ENCODE measurements at regions not wholly inside any gene's neighbourhood (a gene's known extent, or its start where the extent isn't known, plus 50 kb on each side); places are given as distances from the start of the nearest gene placed in this dataset.

- no peak for DNase-seq
Observed at GRCh38 chr11:19355601-19356000, 114.9 kb upstream of the E2F8 start.

DNA sequence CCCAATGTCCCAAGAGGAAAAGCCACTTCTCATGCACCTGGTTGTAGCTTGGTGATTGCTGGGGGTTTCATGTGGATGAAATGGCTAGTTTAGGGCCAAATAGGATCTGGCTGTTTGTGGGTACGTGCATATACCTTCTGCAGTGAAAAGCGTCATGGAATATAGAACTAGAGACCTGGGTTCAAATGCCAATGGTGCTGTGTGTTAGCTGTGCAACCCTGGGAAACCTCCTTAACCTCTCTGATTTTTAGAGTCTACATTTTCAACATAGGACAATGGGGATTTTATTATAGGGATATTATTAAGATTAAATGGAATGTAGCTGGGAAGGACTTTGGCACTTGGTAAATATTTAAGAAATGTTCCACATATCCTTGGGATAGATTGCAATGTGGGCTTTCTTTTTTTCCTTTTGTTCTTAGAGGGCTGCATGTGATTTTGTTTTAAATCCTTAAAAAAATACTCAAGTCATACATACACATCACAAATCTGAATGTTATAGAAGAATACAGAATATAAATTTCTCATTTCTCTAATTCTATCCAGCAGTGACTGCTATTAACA, 112.6 kb upstream of the E2F8 start:
- DNase-seq = no peak

GRCh38 chr11:19352771-19353160, 112.0 kb upstream of the E2F8 start:
- DNase-seq = no peak

GRCh38 chr11:19352072-19352770, 111.5 kb upstream of the E2F8 start:
- DNase-seq = no peak

- no peak for DNase-seq
Observed at GRCh38 chr11:19351426-19351825, 110.7 kb upstream of the E2F8 start.

- DNase-seq = no peak
Observed at GRCh38 chr11:19350160-19350559, 109.4 kb upstream of the E2F8 start.

GRCh38 chr11:19349340-19350025, 108.7 kb upstream of the E2F8 start:
- no peak for DNase-seq

DNA sequence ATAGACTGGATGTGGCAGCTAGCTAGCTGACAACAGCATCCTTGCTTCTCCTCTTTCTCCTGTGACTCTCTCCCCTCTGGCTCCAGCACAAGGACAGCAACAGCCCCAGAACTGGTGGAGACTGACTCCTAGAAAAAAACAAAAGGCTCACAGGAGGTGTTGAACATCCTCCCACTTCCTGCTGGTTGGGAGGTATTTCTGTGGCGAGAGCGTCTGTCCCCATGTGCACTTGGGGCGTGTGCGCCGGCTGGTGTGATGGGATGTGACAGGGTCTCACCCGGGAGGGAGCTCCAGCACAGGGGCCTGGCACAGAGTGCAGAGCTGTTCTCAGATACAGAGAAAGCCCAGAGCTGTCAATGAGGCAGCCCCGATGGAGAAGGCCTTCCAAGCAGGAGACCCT, 107.2 kb upstream of the E2F8 start:
- no peak for DNase-seq

DNA sequence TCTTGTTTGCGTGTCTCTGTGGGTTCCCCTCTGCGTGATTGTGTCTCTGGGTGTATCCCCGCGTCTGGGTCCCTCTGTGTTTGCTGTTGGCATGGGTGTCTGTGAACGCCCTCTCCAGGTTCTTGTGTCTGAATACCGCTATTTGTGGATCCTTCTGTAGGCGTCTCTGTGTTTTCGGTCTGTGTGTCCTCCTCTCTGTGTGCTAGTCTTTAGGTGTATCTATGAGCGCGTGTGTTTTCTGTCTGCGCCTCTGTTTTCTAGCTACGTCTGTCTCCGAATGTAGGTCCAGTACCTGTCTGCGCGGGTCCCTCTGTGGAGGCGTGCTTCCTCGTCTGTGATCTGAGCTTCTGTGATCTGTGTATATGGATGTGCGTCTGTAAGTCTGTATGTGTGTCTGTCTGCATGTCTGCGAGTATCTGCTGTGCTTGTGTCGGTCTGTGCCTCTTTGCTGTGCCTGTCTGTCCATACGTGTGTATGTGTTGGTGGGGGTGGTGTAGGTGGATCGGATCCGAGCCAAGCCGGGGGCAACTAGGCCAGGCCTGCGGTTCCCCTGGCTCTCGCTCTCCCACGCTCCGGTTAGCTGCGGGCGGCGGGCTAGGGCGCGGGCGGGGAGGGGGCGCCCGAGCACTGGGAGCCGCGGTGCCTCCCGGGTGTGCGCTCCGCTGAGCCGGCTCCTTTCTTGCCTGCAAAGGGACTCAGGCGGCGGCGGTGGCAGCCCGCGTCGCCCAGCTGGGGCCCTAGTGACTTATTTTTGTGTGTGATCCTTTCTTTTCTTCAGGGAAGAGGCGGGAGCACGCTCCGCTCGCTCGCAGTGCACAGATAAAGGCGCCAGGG, 105.3 kb upstream of the E2F8 start:
- no peak for DNase-seq

- no peak for DNase-seq
Observed at GRCh38 chr11:19345519-19345847, 104.7 kb upstream of the E2F8 start.

DNA sequence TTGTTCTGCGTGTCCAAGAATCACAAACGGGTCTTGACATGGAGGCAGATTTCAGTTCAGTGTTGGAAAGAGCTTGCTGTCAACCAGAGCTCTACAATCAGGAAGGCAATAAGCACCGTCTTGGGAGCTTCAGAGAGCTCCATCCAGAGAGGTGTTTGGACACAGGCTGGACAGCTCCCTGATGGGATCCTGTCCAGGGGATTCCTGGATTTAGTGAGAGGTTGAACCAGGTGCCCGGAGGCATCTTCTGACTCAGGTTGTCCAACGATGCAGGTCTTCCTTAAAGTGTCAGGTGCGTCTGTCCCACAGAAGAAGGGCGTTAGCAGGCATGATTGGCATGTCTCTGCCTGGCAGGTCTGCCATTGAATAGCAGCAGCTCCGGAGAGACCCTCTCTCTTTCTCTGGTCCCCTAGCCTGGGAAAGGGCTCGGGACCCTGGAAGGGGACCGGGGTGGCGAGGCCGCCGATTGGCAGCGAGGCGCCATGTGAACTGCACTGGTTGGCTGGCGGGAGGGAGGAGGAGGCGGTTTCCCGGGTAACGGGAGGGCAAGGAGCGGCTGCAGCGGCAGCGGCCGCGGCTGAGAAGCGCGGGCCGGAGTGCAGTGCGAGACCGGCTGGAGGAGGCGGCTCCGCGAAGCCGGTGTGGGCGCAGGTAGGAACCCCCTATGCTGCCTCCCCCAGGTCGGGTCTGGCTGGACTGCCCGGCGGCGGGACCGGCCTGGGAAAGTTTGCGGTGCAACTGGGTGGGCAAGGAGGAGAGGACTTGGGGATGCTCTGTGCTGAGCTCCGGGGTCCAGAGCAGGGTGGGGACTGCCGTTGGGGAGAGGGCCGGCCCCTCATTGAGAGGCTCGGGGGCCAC, 104.1 kb upstream of the E2F8 start:
- DNase-seq = no peak

DNA sequence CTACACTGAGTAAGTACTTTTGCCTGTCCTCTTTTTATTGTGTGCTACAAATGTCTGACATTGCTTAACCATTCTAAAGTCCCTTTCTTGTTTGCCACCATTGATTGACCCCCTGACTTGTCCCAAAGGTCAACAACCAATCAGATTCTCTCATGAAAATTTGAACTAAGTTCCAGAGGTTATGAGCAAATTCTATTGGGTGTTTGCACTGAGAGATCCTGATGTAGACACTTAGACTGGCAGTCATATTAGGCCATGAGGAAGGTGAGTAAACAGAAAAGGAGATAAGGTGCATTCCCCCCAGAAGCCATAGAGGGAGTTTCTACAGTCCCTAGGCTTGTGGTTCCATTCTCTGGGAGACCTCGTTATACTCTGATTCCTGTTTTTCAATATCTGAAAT, 101.3 kb upstream of the E2F8 start:
- no peak for DNase-seq

DNA sequence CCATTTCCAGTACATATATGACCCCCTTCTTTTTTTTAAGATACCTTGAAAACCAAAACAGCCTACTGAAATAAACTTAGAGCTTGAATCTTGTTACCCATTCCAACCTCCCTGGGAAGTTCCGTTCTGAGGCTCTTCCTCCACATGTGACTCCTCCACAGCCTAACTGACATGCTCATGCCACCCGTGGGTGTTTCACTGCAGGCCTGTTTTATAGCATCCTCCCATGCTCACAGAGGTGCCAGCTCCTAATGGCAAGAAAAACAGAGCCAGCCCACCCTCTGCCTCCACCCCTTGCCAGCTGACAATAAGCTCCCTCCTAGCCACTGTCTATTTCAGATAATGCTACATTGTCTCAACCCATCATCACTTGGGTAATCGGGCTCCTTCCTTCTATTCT, 97.6 kb upstream of the E2F8 start:
- no peak for DNase-seq

- no peak for DNase-seq
Observed at GRCh38 chr11:19337779-19338178, 97.0 kb upstream of the E2F8 start.

DNA sequence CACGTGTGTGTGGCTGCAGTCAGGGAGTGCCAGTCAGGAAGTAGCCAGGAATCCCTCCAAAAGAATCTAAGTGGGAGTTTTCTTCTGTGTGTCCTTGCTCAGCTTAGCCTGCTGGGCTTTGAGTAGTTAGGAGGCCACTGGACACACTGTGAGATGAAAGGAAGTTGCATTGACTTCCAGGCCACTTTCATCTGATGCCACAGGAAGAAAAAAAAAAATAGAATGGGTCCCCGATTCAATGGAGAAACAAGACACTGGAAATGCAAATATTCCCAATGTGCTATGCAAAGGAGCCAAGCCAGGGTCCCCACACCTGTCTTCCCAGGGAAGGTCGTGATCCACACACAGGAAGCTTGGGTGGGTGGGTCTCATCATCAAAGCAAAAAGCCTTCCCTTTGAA, 95.6 kb upstream of the E2F8 start:
- DNase-seq = no peak

DNA sequence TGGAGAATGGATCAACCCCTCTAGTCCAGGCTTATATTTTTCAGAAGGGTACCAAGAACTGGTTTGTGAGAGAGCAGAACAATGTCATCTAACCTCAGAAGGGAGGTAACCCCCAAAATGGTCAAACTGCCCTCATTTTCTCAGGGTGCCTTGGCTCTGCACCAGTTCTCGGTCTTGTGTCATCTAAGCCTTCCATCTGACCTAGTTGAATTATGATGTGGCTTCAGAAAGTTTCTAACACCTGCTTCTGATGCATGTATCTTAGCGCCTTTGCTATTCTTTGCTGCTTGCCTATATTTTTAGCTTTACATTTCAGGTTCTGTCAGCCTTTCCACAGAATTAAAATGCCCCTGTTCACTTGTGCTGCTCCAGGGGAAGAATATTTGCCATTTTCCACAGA, 91.7 kb upstream of the E2F8 start:
- DNase-seq = no peak

GRCh38 chr11:19330416-19330815, 89.7 kb upstream of the E2F8 start:
- no peak for DNase-seq

DNA sequence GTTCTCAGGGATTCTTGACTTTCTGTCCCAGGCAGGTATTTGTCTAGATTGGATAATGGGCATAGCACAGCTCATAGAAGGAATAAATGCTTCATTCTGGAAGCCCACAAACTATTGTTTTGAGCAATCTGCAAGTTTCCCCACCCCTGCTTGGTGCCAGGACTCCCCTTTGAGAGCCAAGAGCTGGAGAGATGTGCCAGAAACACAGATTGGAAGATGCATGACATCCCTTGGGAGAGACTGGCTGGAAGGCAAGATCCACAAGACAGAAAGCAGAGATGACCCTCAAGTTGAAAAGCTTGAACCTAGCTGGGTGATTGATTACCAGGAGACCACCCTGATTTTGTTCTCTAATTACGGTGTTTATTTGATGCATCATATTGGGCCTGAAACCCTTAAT, 89.2 kb upstream of the E2F8 start:
- no peak for DNase-seq

DNA sequence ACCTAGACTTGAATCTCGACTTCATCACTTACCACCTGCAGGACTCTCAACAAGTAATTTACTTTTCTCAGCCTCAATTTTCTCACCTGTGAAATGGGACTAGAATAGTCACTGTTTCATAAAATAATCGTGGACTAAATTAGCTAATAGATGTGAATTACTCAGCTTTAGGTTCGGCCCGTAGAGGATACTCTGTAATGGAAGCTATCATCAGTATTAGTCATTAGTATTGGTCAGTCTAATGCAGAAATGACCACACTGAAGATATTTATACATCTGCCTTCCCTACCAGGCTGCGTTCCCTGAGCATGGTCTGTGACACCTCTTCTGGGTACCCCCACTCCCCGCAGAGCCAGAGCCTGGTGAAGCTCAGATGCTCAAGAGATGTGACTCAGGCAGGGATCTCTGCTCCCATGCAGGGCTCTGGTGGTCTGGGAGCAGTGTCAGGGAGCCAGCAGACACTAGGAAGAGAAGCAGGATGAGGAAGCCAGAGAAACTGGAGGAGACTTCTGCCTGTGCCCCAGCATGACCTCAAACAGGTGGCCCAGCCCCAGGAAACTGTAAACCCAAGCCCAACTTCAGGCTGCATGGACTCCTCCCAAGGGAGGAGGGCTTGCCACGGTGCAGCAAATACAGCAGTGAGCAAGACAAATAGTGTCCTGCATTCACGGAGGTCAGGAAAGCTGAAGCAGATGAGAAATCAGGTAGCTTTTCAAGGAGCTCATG, 88.0 kb upstream of the E2F8 start:
- no peak for DNase-seq

- DNase-seq = no peak
Observed at GRCh38 chr11:19327280-19327679, 86.5 kb upstream of the E2F8 start.

DNA sequence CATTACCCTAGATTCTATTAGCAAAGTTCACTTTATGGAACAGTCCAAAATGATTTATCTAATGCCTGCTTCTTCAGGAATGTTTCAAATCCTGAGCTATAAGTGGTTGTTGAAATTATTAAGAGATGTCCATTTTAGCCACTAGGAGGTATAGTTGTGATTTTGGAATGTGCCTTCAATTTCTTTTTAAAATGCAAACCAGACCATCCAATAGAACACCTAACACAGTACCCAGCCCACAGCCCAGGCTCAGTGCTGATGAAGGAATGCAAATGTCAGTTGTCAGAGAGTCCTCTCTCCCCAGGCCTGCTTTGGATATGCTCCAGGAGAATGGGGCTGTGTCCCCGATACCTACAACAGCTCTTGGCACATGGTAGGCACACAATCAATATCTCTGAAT, 85.8 kb upstream of the E2F8 start:
- DNase-seq = no peak

DNA sequence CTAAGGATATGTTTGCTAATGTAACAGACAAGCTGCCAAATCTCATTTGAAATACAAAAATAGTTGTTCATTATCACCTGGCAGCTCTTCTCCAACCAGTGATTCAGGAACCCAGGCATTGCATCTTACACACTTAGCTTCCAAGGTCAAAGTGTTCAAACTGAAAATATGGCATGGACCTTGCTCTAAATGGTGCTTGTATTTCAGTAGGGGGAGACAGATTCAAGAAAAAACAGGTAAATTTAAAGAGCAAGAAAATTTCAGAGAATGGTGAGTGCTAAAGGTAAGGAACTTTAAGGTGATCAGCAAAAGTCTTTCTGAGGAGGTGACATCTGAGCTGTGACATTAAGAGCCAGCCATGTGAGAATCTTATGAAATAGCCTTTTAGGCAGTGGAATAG, 82.8 kb upstream of the E2F8 start:
- DNase-seq = no peak

Measured in activated CD4-positive, alpha-beta T cell treated with anti-CD3 and anti-CD28 coated beads, Interleukin-2, amount 50 U/mL, for 48 hours (primary cell).